ENCODE measurements at regions not wholly inside any gene's neighbourhood (a gene's known extent, or its start where the extent isn't known, plus 50 kb on each side); places are given as distances from the start of the nearest gene placed in this dataset.

GRCh38 chr2:6459138-6459537 is 406.6 kb downstream of the CMPK2 start:
- POLR2A ChIA-PET: no interaction called here
- Mint-ChIP-seq H3K4me1 (no peaks in the 10 kb centered on the region), H3K36me3 (peaks cover 73% of the 10 kb centered on the region), H3K27me3 (ENCODE audit: low read depth) (peaks cover 7% of the 10 kb centered on the region), H3K9me3 (peaks cover 79% of the 10 kb centered on the region), H3K4me3 (no peak overlapping the region), H3K27ac (no peak overlapping the region)
- DNase-seq (ENCODE audit: low spot score) (no peak), ATAC-seq (no peak)
- no peak for TF ChIP-seq CREB1 (CRISPR knock-in tag; IDR thresholded peaks at IDR 0.05)
- TF ChIP-seq SOX15 (CRISPR knock-in tag; IDR thresholded peaks at IDR 0.05): no peak
- no peak for TF ChIP-seq FOXK1 (CRISPR knock-in tag; IDR thresholded peaks at IDR 0.05)
- TF ChIP-seq ZNF532 (CRISPR knock-in tag; IDR thresholded peaks at IDR 0.05; ENCODE audit: borderline replicate concordance): no peak
- TF ChIP-seq E2F4 (CRISPR knock-in tag; IDR thresholded peaks at IDR 0.05; ENCODE audit: borderline replicate concordance, low read depth): no peak
- no peak for TF ChIP-seq NR2C2 (CRISPR knock-in tag; IDR thresholded peaks at IDR 0.05)
- CTCF ChIA-PET: no interaction called here

GRCh38 chr2:6470518-6470917 is 395.2 kb downstream of the CMPK2 start:
- TF ChIP-seq ZNF512 (CRISPR knock-in tag; IDR thresholded peaks at IDR 0.05; ENCODE audit: borderline replicate concordance) (no peak), ATF3 (CRISPR knock-in tag; conservative IDR thresholded peaks at IDR 0.05) (no peak), KAT7 (CRISPR knock-in tag; IDR thresholded peaks at IDR 0.05; ENCODE audit: borderline replicate concordance) (no peak), TEAD1 (CRISPR knock-in tag; IDR thresholded peaks at IDR 0.05) (no peak), AFF4 (CRISPR knock-in tag; IDR thresholded peaks at IDR 0.05; ENCODE audit: borderline replicate concordance) (no peak), MXD4 (CRISPR knock-in tag; IDR thresholded peaks at IDR 0.05; ENCODE audit: borderline replicate concordance) (no peak), GABPB1 (CRISPR knock-in tag; IDR thresholded peaks at IDR 0.05) (no peak), ERG (CRISPR knock-in tag; IDR thresholded peaks at IDR 0.05) (no peak), HMGXB4 (CRISPR knock-in tag; IDR thresholded peaks at IDR 0.05) (no peak)
- Mint-ChIP-seq H3K36me3 (peaks cover 63% of the 10 kb centered on the region), H3K27ac (no peak overlapping the region), H3K4me1 (no peaks in the 10 kb centered on the region), H3K9me3 (peaks cover 75% of the 10 kb centered on the region), H3K27me3 (ENCODE audit: low read depth) (peaks cover 2% of the 10 kb centered on the region; the same call in 1 of the 2 replicates), H3K4me3 (no peak overlapping the region)
- ChIA-PET CTCF (no interaction called here), POLR2A (no interaction called here)
- ATAC-seq (no peak), DNase-seq (ENCODE audit: low spot score) (no peak)

Data from WTC11 (cell line).